Right lobe of liver (tissue), 6 donors: ENCODE measurements at regions not wholly inside any gene's neighbourhood (a gene's known extent, or its start where the extent isn't known, plus 50 kb on each side); places are given as distances from the start of the nearest gene placed in this dataset.
A peak's percentile ranks its signal among the peaks of the same experiment; 100 is the strongest.

ENCODE experiments used
- ATAC-seq, 4 donors: fragments of 200-7000 bp; cut with Tn5 transposase; one replicate each; pipeline ENCODE4 v1.9.1; 2020; ENCODE audit warnings: mild to moderate bottlenecking in 4 of 4, moderate library complexity in 4 of 4
- DNase-seq, 3 donors: peaks; one replicate each; pipeline ENCODE4 v3.0.0-alpha.2; 2020
- H3K27ac ChIP-seq, 3 donors: fragments of 200-600 bp; one replicate each; pipeline ENCODE4 v1.8.0; 2022
- H3K27me3 ChIP-seq, 2 donors: fragments of 200-600 bp; one replicate each; pipeline ENCODE4 v1.8.0; 2022
- H3K36me3 ChIP-seq, 4 donors: fragments of 200-600 bp; sonication (generic) in 1 of 4; one replicate each; pipeline versions ENCODE4 v1.5.1 to v1.8.0; 2017 to 2022; ENCODE audit warnings: control low read depth in 1 of 4
- H3K4me1 ChIP-seq, 4 donors: fragments of 200-600 bp; sonication (generic) in 1 of 4; one replicate each; pipeline versions ENCODE4 v1.5.1 to v1.8.0; 2017 to 2022; ENCODE audit warnings: control low read depth in 1 of 4
- H3K4me3 ChIP-seq, 3 donors: fragments of 200-600 bp; one replicate each; pipeline ENCODE4 v1.8.0; 2022
- H3K9me3 ChIP-seq, 4 donors: fragments of 200-600 bp; sonication (generic) in 1 of 4; one replicate each; pipeline versions ENCODE4 v1.5.1 to v1.8.0; 2017 to 2022; ENCODE audit warnings: control low read depth in 1 of 4
- CTCF ChIP-seq, 4 donors: fragments of 200-600 bp in 3 of 4; fragments of 450-650 bp in 1 of 4; IDR thresholded peaks; one replicate each; pipeline versions ENCODE4 v1.5.1 to v1.8.0; 2016 to 2022; ENCODE audit warnings: antibody characterized with exemption in 4 of 4, mild to moderate bottlenecking in 2 of 4
- POLR2A ChIP-seq: fragments of 450-650 bp; IDR thresholded peaks from one replicate; pipeline ENCODE4 v1.6.1; 2017; ENCODE audit warnings: antibody characterized with exemption, mild to moderate bottlenecking
- WGBS: methylation state at CpG from one replicate; pipeline ENCODE4 v1.1.6; 2018; ENCODE audit warnings: low coverage, low lambda C conversion rate; ENCODE audit not compliant: insufficient coverage; ENCODE audit errors: missing lambda C conversion rate; 5-methylcytosine and 5-hydroxymethylcytosine counted together
- intact Hi-C, 2 donors: fragments of 100-400 bp; cut with DNase I; formaldehyde crosslinking; loops; one replicate each; pipeline versions ENCODE4 v1.11.2 to v1.14.1; 2022
- donor health status: DM: no; HTN: yes; CAD: no.
- donor health status: DM: no; HTN: no; CAD: no.
- donor health status: DM: no; HTN: no; CAD: no.
- donor health status: DM: no; HTN: yes; CAD: no.
- donor health status: DM: no; HTN: yes; CAD: no.

GRCh38 chr2:239770246-239770639, 254.9 kb downstream of the NDUFA10 start:
- no peaks in the 10 kb centered on the region for H3K9me3 ChIP-seq
- no peak for ATAC-seq
- H3K27me3 ChIP-seq, result no peaks in the 10 kb centered on the region
- intact Hi-C loops, result no loop called here
- H3K36me3 ChIP-seq, result no peaks in the 10 kb centered on the region
- no peak overlapping the region for H3K27ac ChIP-seq
- H3K4me3 ChIP-seq, result no peak overlapping the region
- TF ChIP-seq CTCF (IDR thresholded peaks at IDR 0.05) (no peak), POLR2A (no peak)
- peak in 2 of 3 donors; percentile 3 for DNase-seq
- WGBS, result 74% methylated on average over 6 of the region's 7 CpGs
- no peaks in the 10 kb centered on the region for H3K4me1 ChIP-seq

- peak in 2 of 3 donors; percentile 31 to 37 for DNase-seq
- no peaks in the 10 kb centered on the region for H3K9me3 ChIP-seq
- TF ChIP-seq CTCF (IDR thresholded peaks at IDR 0.05) (no peak), POLR2A (no peak)
- H3K27ac ChIP-seq, result no peak overlapping the region
- ATAC-seq, result no peak
- H3K36me3 ChIP-seq, result no peaks in the 10 kb centered on the region
- H3K4me3 ChIP-seq, result no peak overlapping the region
- H3K4me1 ChIP-seq, result no peaks in the 10 kb centered on the region
- no peaks in the 10 kb centered on the region for H3K27me3 ChIP-seq
- WGBS, result no CpG with 5 or more reads among the region's 18 CpGs
- intact Hi-C loops, result no loop called here
Observed at GRCh38 chr2:239769554-239770245, 255.4 kb downstream of the NDUFA10 start.

- no peak overlapping the region for H3K27ac ChIP-seq
- no peaks in the 10 kb centered on the region for H3K36me3 ChIP-seq
- WGBS, result 45% methylated on average over 8 of the region's 10 CpGs
- peak in 1 of 3 donors; percentile 13 for DNase-seq
- intact Hi-C loops, result no loop called here
- no peaks in the 10 kb centered on the region for H3K9me3 ChIP-seq
- TF ChIP-seq CTCF (IDR thresholded peaks at IDR 0.05), result no peak
- no peak for TF ChIP-seq POLR2A
- H3K4me1 ChIP-seq, result no peaks in the 10 kb centered on the region
- H3K27me3 ChIP-seq, result no peaks in the 10 kb centered on the region
- no peak overlapping the region for H3K4me3 ChIP-seq
- ATAC-seq, result peak in 1 of 4 donors; percentile 45
Observed at GRCh38 chr2:239768907-239769553, 256.1 kb downstream of the NDUFA10 start.

- 78% methylated on average over 11 of the region's 23 CpGs for WGBS
- intact Hi-C loops, result no loop called here
- Histone ChIP-seq H3K27me3 (no peaks in the 10 kb centered on the region), H3K27ac (no peak overlapping the region), H3K4me3 (no peak overlapping the region), H3K36me3 (no peaks in the 10 kb centered on the region), H3K4me1 (no peaks in the 10 kb centered on the region), H3K9me3 (no peaks in the 10 kb centered on the region)
- DNase-seq (peak in 2 of 3 donors; percentile 30 to 32), ATAC-seq (no peak)
- TF ChIP-seq CTCF (IDR thresholded peaks at IDR 0.05) (no peak), POLR2A (no peak)
Observed at GRCh38 chr2:239768031-239768790, 256.9 kb downstream of the NDUFA10 start.
